ENCODE measurements at regions not wholly inside any gene's neighbourhood (a gene's known extent, or its start where the extent isn't known, plus 50 kb on each side); places are given as distances from the start of the nearest gene placed in this dataset.
A peak's percentile ranks its signal among the peaks of the same experiment; 100 is the strongest.
"Not testable (repeated sequence)": the region's sequence is repeated elsewhere in the genome, so short reads cannot be mapped to it uniquely, and the experiment has no call there.

- DNase-seq (ENCODE audit: low spot score) = no peak
Measured at GRCh38 chr20:53800418-53800817, 206.8 kb upstream of the ZNF217 start.

GRCh38 chr20:53797085-53797484, 203.4 kb upstream of the ZNF217 start:
- no peak for DNase-seq (ENCODE audit: low spot score)

- peak; percentile 18 for DNase-seq (ENCODE audit: low spot score)
Measured at GRCh38 chr20:53795170-53795569, 201.5 kb upstream of the ZNF217 start.

- DNase-seq (ENCODE audit: low spot score) = peak; percentile 26
Measured at GRCh38 chr20:53794529-53795115, 201.0 kb upstream of the ZNF217 start.

- no peak for DNase-seq (ENCODE audit: low spot score)
Measured at GRCh38 chr20:53793783-53794383, 200.2 kb upstream of the ZNF217 start.

- DNase-seq (ENCODE audit: low spot score) = no peak
Measured at GRCh38 chr20:53792946-53793536, 199.4 kb upstream of the ZNF217 start.

- DNase-seq (ENCODE audit: low spot score) = no peak
Measured at GRCh38 chr20:53789989-53790675, 196.5 kb upstream of the ZNF217 start.

- DNase-seq (ENCODE audit: low spot score) = no peak
Measured at GRCh38 chr20:53788253-53789022, 194.8 kb upstream of the ZNF217 start.

- not testable (repeated sequence) for DNase-seq (ENCODE audit: low spot score)
Measured at GRCh38 chr20:53787491-53787931, 193.9 kb upstream of the ZNF217 start.

- no peak for DNase-seq (ENCODE audit: low spot score)
Measured at GRCh38 chr20:53786445-53787267, 193.0 kb upstream of the ZNF217 start.

- DNase-seq (ENCODE audit: low spot score) = no peak
Measured at GRCh38 chr20:53786071-53786444, 192.4 kb upstream of the ZNF217 start.

GRCh38 chr20:53785320-53785719, 191.7 kb upstream of the ZNF217 start:
- DNase-seq (ENCODE audit: low spot score) = no peak

- no peak for DNase-seq (ENCODE audit: low spot score)
Measured at GRCh38 chr20:53783768-53784167, 190.1 kb upstream of the ZNF217 start.

GRCh38 chr20:53782612-53783246, 189.1 kb upstream of the ZNF217 start:
- no peak for DNase-seq (ENCODE audit: low spot score)

GRCh38 chr20:53779822-53780221, 186.2 kb upstream of the ZNF217 start:
- DNase-seq (ENCODE audit: low spot score) = no peak

GRCh38 chr20:53778736-53779135, 185.1 kb upstream of the ZNF217 start:
- no peak for DNase-seq (ENCODE audit: low spot score)

GRCh38 chr20:53778041-53778516, 184.4 kb upstream of the ZNF217 start:
- DNase-seq (ENCODE audit: low spot score) = no peak

- not testable (repeated sequence) for DNase-seq (ENCODE audit: low spot score)
Measured at GRCh38 chr20:53777402-53777801, 183.8 kb upstream of the ZNF217 start.

- DNase-seq (ENCODE audit: low spot score) = no peak
Measured at GRCh38 chr20:53776858-53777257, 183.2 kb upstream of the ZNF217 start.

- peak; percentile 87 for DNase-seq (ENCODE audit: low spot score)
Measured at GRCh38 chr20:53774461-53775203, 181.0 kb upstream of the ZNF217 start.

Measured in AG20443 (cell line).